Endothelial cell of umbilical vein (primary cell): ENCODE measurements at regions not wholly inside any gene's neighbourhood (a gene's known extent, or its start where the extent isn't known, plus 50 kb on each side); places are given as distances from the start of the nearest gene placed in this dataset.

Experiments used
- BruUV-seq: library from RNA; stranded (reverse); fragments of 400-500 nt; replicated peaks from 2 replicates; lab custom pipeline; 2021; lab: Mats Ljungman, UMichigan
- CTCF ChIA-PET: fragments of 300-600, 350-600 bp; sonication (Branson Sonifier 250); formaldehyde crosslinking; loops from one replicate; lab custom pipeline; 2021; ENCODE audit warnings: antibody characterized with exemption, inconsistent platforms; lab: Charles Lee
- POLR2A ChIA-PET: fragments of 300-600, 350-600 bp; sonication (Branson Sonifier 250); formaldehyde crosslinking; loops from one replicate; lab custom pipeline; 2021; ENCODE audit warnings: antibody characterized with exemption, inconsistent platforms; lab: Charles Lee
- DNase-seq: peaks from one replicate; pipeline ENCODE4 v3.0.0-alpha.2; 2011; ENCODE audit warnings: low read depth, low spot score
- FAIRE-seq: peaks from 2 replicates; lab custom pipeline; 2011; peaks lifted over from hg19 to GRCh38; lab: Jason Lieb, UNC
- H2AFZ ChIP-seq: 2 replicates; pipeline ENCODE4 v1.6.0; 2012; ENCODE audit warnings: low read depth, low read length, control low read depth, inconsistent platforms
- H3K27ac ChIP-seq: 2 replicates; pipeline ENCODE4 v1.5.1; 2011; ENCODE audit warnings: low read depth, mild to moderate bottlenecking, control low read depth, low read length, moderate library complexity; ENCODE audit not compliant: insufficient read depth
- H3K27me3 ChIP-seq, 2 experiments: 2 replicates each; pipeline versions ENCODE4 v1.6.0 to v1.6.1; 2011; ENCODE audit warnings: low read length in 2 of 2, mixed read lengths in 1 of 2; ENCODE audit not compliant: control insufficient read depth in 2 of 2, insufficient read depth in 2 of 2
- H3K36me3 ChIP-seq, 2 experiments: 2 replicates in 1 of 2; 3 replicates in 1 of 2; pipeline ENCODE4 v1.5.1; 2011; ENCODE audit warnings: low read length in 2 of 2, mild to moderate bottlenecking in 1 of 2, moderate library complexity in 1 of 2; ENCODE audit not compliant: control insufficient read depth in 2 of 2, insufficient read depth in 2 of 2; ENCODE audit errors: extremely low read depth in 1 of 2
- H3K4me1 ChIP-seq: 3 replicates; pipeline ENCODE4 v1.5.1; 2011; ENCODE audit warnings: mild to moderate bottlenecking, low read length; ENCODE audit not compliant: control insufficient read depth, insufficient read depth; ENCODE audit errors: extremely low read depth
- H3K4me2 ChIP-seq: 2 replicates; pipeline ENCODE4 v1.6.1; 2011; ENCODE audit warnings: low read length, control low read depth, mixed read lengths; ENCODE audit not compliant: insufficient read depth
- H3K4me3 ChIP-seq, 3 experiments: fragments of 200-600 bp in 1 of 3; sonication (generic), shearing (Covaris generic) in 1 of 3; replicated peaks in 1 of 3; 2 replicates each; pipeline ENCODE4 v1.5.1; 2011 to 2016; ENCODE audit warnings: control low read depth in 3 of 3, low read length in 3 of 3, mild to moderate bottlenecking in 2 of 3, inconsistent platforms in 1 of 3, low read depth in 1 of 3, moderate library complexity in 1 of 3; ENCODE audit not compliant: insufficient read depth in 1 of 3
- H3K79me2 ChIP-seq: 2 replicates; pipeline ENCODE4 v1.6.0; 2012; ENCODE audit warnings: low read length, inconsistent platforms; ENCODE audit not compliant: control insufficient read depth, insufficient read depth
- H3K9ac ChIP-seq: replicated peaks from 2 replicates; pipeline ENCODE3; 2011; ENCODE audit warnings: low read length, control low read depth; ENCODE audit not compliant: insufficient read depth; ENCODE audit errors: extremely low read depth
- H3K9me1 ChIP-seq: replicated peaks from 3 replicates; pipeline ENCODE4 v1.6.0; 2011; ENCODE audit warnings: mild to moderate bottlenecking, low read length; ENCODE audit not compliant: control insufficient read depth, insufficient read depth; ENCODE audit errors: extremely low read depth
- H3K9me3 ChIP-seq: replicated peaks from 2 replicates; pipeline ENCODE4 v1.5.1; 2012; ENCODE audit warnings: low read length, inconsistent platforms; ENCODE audit not compliant: control insufficient read depth, insufficient read depth
- H4K20me1 ChIP-seq: replicated peaks from 2 replicates; pipeline ENCODE3; 2011; ENCODE audit warnings: mild to moderate bottlenecking, low read length; ENCODE audit not compliant: control insufficient read depth, insufficient read depth; ENCODE audit errors: extremely low read depth
- CTCF ChIP-seq, 2 donors: IDR thresholded peaks; 1 replicate in 1 of 2; 2 replicates in 1 of 2; pipeline ENCODE4 v1.5.1; 2011; ENCODE audit warnings: low read length in 2 of 2, mild to moderate bottlenecking in 2 of 2, moderate library complexity in 2 of 2, control low read depth in 1 of 2, inconsistent platforms in 1 of 2, low read depth in 1 of 2; ENCODE audit not compliant: insufficient read depth in 1 of 2; ENCODE audit errors: extremely low read depth in 1 of 2
- EZH2 ChIP-seq: IDR thresholded peaks from 2 replicates; pipeline ENCODE4 v1.6.1; 2012; ENCODE audit warnings: borderline replicate concordance, low read depth, mild to moderate bottlenecking, moderate library complexity, low read length, inconsistent platforms; ENCODE audit not compliant: severe bottlenecking
- FOS ChIP-seq: IDR thresholded peaks from 2 replicates; pipeline ENCODE4 v1.6.1; 2011; ENCODE audit warnings: mild to moderate bottlenecking, low read length, moderate library complexity, borderline replicate concordance; ENCODE audit not compliant: insufficient read depth
- GATA2 ChIP-seq: IDR thresholded peaks from 2 replicates; pipeline ENCODE4 v1.7.0; 2011; ENCODE audit warnings: low read depth, mild to moderate bottlenecking, moderate library complexity, mixed read lengths, low read length; ENCODE audit not compliant: insufficient read length, insufficient read depth
- JUN ChIP-seq: IDR thresholded peaks from 2 replicates; pipeline ENCODE4 v1.6.1; 2011; ENCODE audit warnings: borderline replicate concordance, low read depth; ENCODE audit not compliant: insufficient read length, insufficient read depth
- MAX ChIP-seq: IDR thresholded peaks from 2 replicates; pipeline ENCODE4 v1.6.1; 2011; ENCODE audit not compliant: insufficient read depth, insufficient read length
- MYC ChIP-seq: IDR thresholded peaks from one replicate; pipeline ENCODE4 v1.6.1; 2011; ENCODE audit warnings: mild to moderate bottlenecking, low read depth, low read length
- POLR2A ChIP-seq: IDR thresholded peaks from 2 replicates; pipeline ENCODE4 v1.6.1; 2012; ENCODE audit warnings: low read depth, mild to moderate bottlenecking, control low read depth, low read length
- POLR2AphosphoS5 ChIP-seq: IDR thresholded peaks from 2 replicates; pipeline ENCODE4 v1.6.1; 2012; ENCODE audit warnings: low read depth, mild to moderate bottlenecking, control low read depth, low read length, moderate library complexity; ENCODE audit not compliant: insufficient read depth
- dilution Hi-C: fragments of 300-500 bp; cut with MboI; formaldehyde crosslinking; loops from one replicate; pipeline ENCODE4 v1.15.0; 2019; ENCODE audit warnings: low sequenced_read_pairs; ENCODE audit not compliant: extremely low pct_ligation_motif_present
- intact Hi-C: fragments of 100-400 bp; cut with micrococcal nuclease; formaldehyde crosslinking; loops from one replicate; pipeline ENCODE4 v1.10.0; 2022

GRCh38 chr3:145557405-145557804 lies 603.6 kb downstream of the PLOD2 start:
- Histone ChIP-seq H3K27ac (no peak overlapping the region), H3K4me3 (no peak overlapping the region), H2AFZ (no peak overlapping the region), H3K9me1 (no peaks in the 10 kb centered on the region), H3K79me2 (no peaks in the 10 kb centered on the region), H3K9me3 (no peaks in the 10 kb centered on the region), H3K4me1 (no peaks in the 10 kb centered on the region), H3K27me3 (no peaks in the 10 kb centered on the region), H3K4me2 (no peak overlapping the region), H3K36me3 (no peaks in the 10 kb centered on the region), H3K9ac (no peak overlapping the region), H4K20me1 (no peaks in the 10 kb centered on the region)
- POLR2A ChIA-PET: no interaction called here
- no TSS peak for BruUV-seq
- dilution Hi-C loops (no loop called here), intact Hi-C loops (no loop called here)
- no peak for TF ChIP-seq MAX
- TF ChIP-seq MYC: no peak
- no peak for TF ChIP-seq POLR2A
- TF ChIP-seq JUN: no peak
- TF ChIP-seq POLR2AphosphoS5: no peak
- no peak for TF ChIP-seq FOS
- TF ChIP-seq CTCF (IDR thresholded peaks at IDR 0.05; ENCODE audit: extremely low read depth in 1 of 2, insufficient read depth in 1 of 2, low read depth in 1 of 2, low read length in 2 of 2): no peak
- no peak for TF ChIP-seq EZH2
- no peak for TF ChIP-seq GATA2
- CTCF ChIA-PET: interaction anchor here (1.3 kb wide), 1 partner anchor 337 kb away, joined by 3 read pairs; no protein-coding TSS in a partner anchor
- DNase-seq: no peak
- FAIRE-seq: no peak
